Kidney (tissue), 13 donors: ENCODE measurements at regions not wholly inside any gene's neighbourhood (a gene's known extent, or its start where the extent isn't known, plus 50 kb on each side); places are given as distances from the start of the nearest gene placed in this dataset.
A peak's percentile ranks its signal among the peaks of the same experiment; 100 is the strongest.
"Not testable (repeated sequence)": the region's sequence is repeated elsewhere in the genome, so short reads cannot be mapped to it uniquely, and the experiment has no call there.

Experiments
- DNase-seq, 5 donors: peaks; one replicate each; pipeline ENCODE4 v3.0.0-alpha.2; 2013 to 2020
- FAIRE-seq: peaks from 2 replicates; lab custom pipeline; 2012; peaks lifted over from hg19 to GRCh38; lab: Jason Lieb, UNC
- H3K27ac ChIP-seq, 2 donors: one replicate each; pipeline ENCODE4 v1.7.0; 2013; ENCODE audit warnings: low read depth in 2 of 2, low read length in 2 of 2, inconsistent platforms in 1 of 2
- H3K27me3 ChIP-seq: one replicate; pipeline ENCODE4 v1.7.1; 2013; ENCODE audit warnings: low read length, inconsistent platforms; ENCODE audit not compliant: control insufficient read depth, insufficient read depth
- H3K36me3 ChIP-seq, 3 donors: one replicate each; pipeline versions ENCODE4 v1.7.0 to v1.7.1; 2013; ENCODE audit warnings: low read length in 3 of 3, control low read depth in 1 of 3, inconsistent platforms in 1 of 3; ENCODE audit not compliant: insufficient read depth in 3 of 3, control insufficient read depth in 2 of 3
- H3K4me1 ChIP-seq, 3 donors: one replicate each; pipeline versions ENCODE4 v1.7.0 to v1.7.1; 2013; ENCODE audit warnings: low read length in 3 of 3, inconsistent platforms in 1 of 3, low read depth in 1 of 3; ENCODE audit not compliant: control insufficient read depth in 2 of 3, insufficient read depth in 2 of 3
- H3K4me3 ChIP-seq, 3 donors: one replicate each; pipeline versions ENCODE4 v1.7.0 to v1.8.1; 2013; ENCODE audit warnings: low read length in 3 of 3, control low read depth in 1 of 3, inconsistent platforms in 1 of 3
- H3K9ac ChIP-seq, 3 donors: one replicate each; pipeline versions ENCODE4 v1.7.0 to v1.7.1; 2013; ENCODE audit warnings: low read length in 3 of 3, control low read depth in 1 of 3, inconsistent platforms in 1 of 3
- H3K9me3 ChIP-seq, 3 donors: one replicate each; pipeline versions ENCODE4 v1.7.0 to v1.7.1; 2013; ENCODE audit warnings: low read length in 3 of 3, control low read depth in 1 of 3, inconsistent platforms in 1 of 3; ENCODE audit not compliant: control insufficient read depth in 2 of 3, insufficient read depth in 1 of 3
- CTCF ChIP-seq: IDR thresholded peaks from 3 replicates; pipeline ENCODE4 v1.5.1; 2012; ENCODE audit warnings: mild to moderate bottlenecking, moderate library complexity, borderline replicate concordance; ENCODE audit not compliant: insufficient read depth; ENCODE audit errors: extremely low read depth
- intact Hi-C: fragments of 100-400 bp; cut with DNase I; formaldehyde crosslinking; loops from one replicate; pipeline ENCODE4 v1.11.1; 2022
- donor health status: control.
- donor health status: control.
- donor health status: control.
- donor health status: control.
- donor health status: control.
- donor health status: DM: yes; HTN: yes; CAD: no.
- donor health status: Normal renal cell carcinoma (clear cell type).

GRCh38 chr13:90645582-90645981 is 701.9 kb upstream of the MIR17HG start:
- Histone ChIP-seq H3K9me3 (no peaks in the 10 kb centered on the region), H3K36me3 (no peaks in the 10 kb centered on the region)
- no peak for TF ChIP-seq CTCF

GRCh38 chr13:90648497-90648896 is 699.0 kb upstream of the MIR17HG start:
- Histone ChIP-seq H3K9me3 (no peaks in the 10 kb centered on the region), H3K9ac (no peak overlapping the region), H3K4me3 (no peak overlapping the region), H3K27me3 (no peaks in the 10 kb centered on the region), H3K27ac (no peak overlapping the region), H3K36me3 (no peaks in the 10 kb centered on the region), H3K4me1 (no peaks in the 10 kb centered on the region)
- DNase-seq, result no peak
- FAIRE-seq, result no peak
- TF ChIP-seq CTCF, result no peak
- intact Hi-C loops, result no loop called here

More at GRCh38 chr13:90645582-90645981, 701.9 kb upstream of the MIR17HG start:
- intact Hi-C loops, result no loop called here
- Histone ChIP-seq H3K27ac (no peak overlapping the region), H3K9ac (no peak overlapping the region), H3K27me3 (no peaks in the 10 kb centered on the region), H3K4me3 (no peak overlapping the region), H3K4me1 (no peaks in the 10 kb centered on the region)
- DNase-seq, result no peak
- FAIRE-seq, result no peak

GRCh38 chr13:90652036-90652435 is 695.5 kb upstream of the MIR17HG start:
- no peaks in the 10 kb centered on the region for H3K9me3 ChIP-seq
- no peak overlapping the region for H3K4me3 ChIP-seq
- no peaks in the 10 kb centered on the region for H3K4me1 ChIP-seq
- no peaks in the 10 kb centered on the region for H3K36me3 ChIP-seq
- FAIRE-seq (no peak), DNase-seq (no peak)
- no peak overlapping the region for H3K9ac ChIP-seq
- intact Hi-C loops, result no loop called here
- no peak overlapping the region for H3K27ac ChIP-seq
- no peaks in the 10 kb centered on the region for H3K27me3 ChIP-seq
- no peak for TF ChIP-seq CTCF

- FAIRE-seq, result no peak
- Histone ChIP-seq H3K9me3 (no peaks in the 10 kb centered on the region), H3K9ac (no peak overlapping the region)
Measured at GRCh38 chr13:90654970-90655369, 692.5 kb upstream of the MIR17HG start.

GRCh38 chr13:90664200-90664599 is 683.3 kb upstream of the MIR17HG start:
- H3K9me3 ChIP-seq, H3K4me3 ChIP-seq, H3K4me1 ChIP-seq, H3K9ac ChIP-seq, H3K27me3 ChIP-seq, FAIRE-seq, H3K36me3 ChIP-seq, H3K27ac ChIP-seq, intact Hi-C loops: not testable (repeated sequence)
- DNase-seq, result peak in 1 of 5 donors; percentile 51

More at GRCh38 chr13:90654970-90655369, 692.5 kb upstream of the MIR17HG start:
- H3K27ac ChIP-seq, result no peak overlapping the region
- TF ChIP-seq CTCF, result no peak
- no peaks in the 10 kb centered on the region for H3K4me1 ChIP-seq
- DNase-seq, result no peak
- no peaks in the 10 kb centered on the region for H3K27me3 ChIP-seq
- no peaks in the 10 kb centered on the region for H3K36me3 ChIP-seq
- intact Hi-C loops, result no loop called here
- H3K4me3 ChIP-seq, result no peak overlapping the region
